ENCODE measurements at regions not wholly inside any gene's neighbourhood (a gene's known extent, or its start where the extent isn't known, plus 50 kb on each side); places are given as distances from the start of the nearest gene placed in this dataset.

GRCh38 chr17:33776903-33777302 is 478.2 kb upstream of the CCL2 start:
- TF ChIP-seq CTCF (IDR thresholded peaks at IDR 0.05) (no peak), POLR2A (IDR thresholded peaks at IDR 0.05) (no peak)

Data from Peyer's patch (tissue), 4 donors.